OCI-LY1 (cell line): ENCODE measurements at regions not wholly inside any gene's neighbourhood (a gene's known extent, or its start where the extent isn't known, plus 50 kb on each side); places are given as distances from the start of the nearest gene placed in this dataset.

Experiments used
- H2AFZ ChIP-seq: fragments of 200-600 bp; sonication (generic), shearing (Covaris generic); 2 replicates; pipeline ENCODE4 v1.6.0; 2014; ENCODE audit warnings: antibody characterized with exemption, mild to moderate bottlenecking, low read length
- H3F3A ChIP-seq: fragments of 200-600 bp; sonication (generic), shearing (Covaris generic); 2 replicates; pipeline ENCODE4 v1.6.0; 2014; ENCODE audit warnings: mild to moderate bottlenecking, antibody characterized with exemption, low read length, moderate library complexity; ENCODE audit not compliant: insufficient read depth
- H3K27ac ChIP-seq: fragments of 200-600 bp; sonication (generic); 2 replicates; pipeline ENCODE4 v1.5.1; 2014; ENCODE audit warnings: low read length, mixed run types, mild to moderate bottlenecking, low read depth; ENCODE audit not compliant: poor library complexity, severe bottlenecking
- H3K27me3 ChIP-seq: fragments of 200-600 bp; sonication (generic); 2 replicates; pipeline ENCODE4 v1.6.0; 2014; ENCODE audit warnings: antibody characterized with exemption, mild to moderate bottlenecking, low read length, moderate library complexity; ENCODE audit not compliant: insufficient read depth
- H3K36me3 ChIP-seq: fragments of 200-600 bp; sonication (generic); 2 replicates; pipeline ENCODE4 v1.6.1; 2014; ENCODE audit warnings: mild to moderate bottlenecking, antibody characterized with exemption, low read length, moderate library complexity, mixed read lengths; ENCODE audit not compliant: insufficient read depth
- H3K4me1 ChIP-seq: fragments of 200-600 bp; sonication (generic); 2 replicates; pipeline ENCODE4 v1.5.1; 2014; ENCODE audit warnings: mild to moderate bottlenecking, low read length, moderate library complexity; ENCODE audit not compliant: insufficient read depth, severe bottlenecking
- H3K4me2 ChIP-seq: fragments of 200-600 bp; sonication (generic), shearing (Covaris generic); 2 replicates; pipeline ENCODE4 v1.6.1; 2014; ENCODE audit warnings: low read length
- H3K4me3 ChIP-seq: fragments of 200-600 bp; sonication (generic); 2 replicates; pipeline ENCODE4 v1.5.1; 2014; ENCODE audit warnings: low read length, low read depth, mild to moderate bottlenecking, mixed read lengths; ENCODE audit not compliant: poor library complexity, severe bottlenecking
- H3K79me2 ChIP-seq: fragments of 200-600 bp; shearing (Covaris generic); 2 replicates; pipeline ENCODE4 v1.6.1; 2016; ENCODE audit warnings: mixed run types, low read length, mixed read lengths; ENCODE audit not compliant: insufficient read depth
- H3K9ac ChIP-seq: fragments of 200-600 bp; sonication (generic), shearing (Covaris generic); 2 replicates; pipeline ENCODE4 v1.6.1; 2014; ENCODE audit warnings: mild to moderate bottlenecking, low read length, mixed read lengths
- H3K9me2 ChIP-seq: fragments of 200-600 bp; sonication (generic), shearing (Covaris generic); 2 replicates; pipeline ENCODE4 v1.6.1; 2014; ENCODE audit warnings: low read depth, mild to moderate bottlenecking, low read length, mixed read lengths
- H3K9me3 ChIP-seq: fragments of 200-600 bp; shearing (Covaris generic); 2 replicates; pipeline ENCODE4 v1.6.1; 2014; ENCODE audit warnings: low read length, mixed read lengths
- H4K20me1 ChIP-seq: fragments of 200-600 bp; sonication (generic), shearing (Covaris generic); 2 replicates; pipeline ENCODE4 v1.6.0; 2016; ENCODE audit warnings: mild to moderate bottlenecking, low read length; ENCODE audit not compliant: insufficient read depth
- EZH2 ChIP-seq: fragments of 200-600 bp; sonication (generic), shearing (Covaris generic); IDR thresholded peaks from 2 replicates; pipeline ENCODE4 v1.8.0; 2017; ENCODE audit warnings: borderline replicate concordance, mixed run types, mild to moderate bottlenecking, antibody characterized with exemption, low read length, moderate library complexity, mixed read lengths
- TF ChIP-seq, protein P1 (sequence below): fragments of 200-600 bp; sonication (generic), shearing (Covaris generic); IDR thresholded peaks from 2 replicates; pipeline ENCODE4 v1.5.1; 2017; ENCODE audit warnings: mild to moderate bottlenecking, antibody characterized with exemption, low read length, moderate library complexity, mixed read lengths

DNA sequence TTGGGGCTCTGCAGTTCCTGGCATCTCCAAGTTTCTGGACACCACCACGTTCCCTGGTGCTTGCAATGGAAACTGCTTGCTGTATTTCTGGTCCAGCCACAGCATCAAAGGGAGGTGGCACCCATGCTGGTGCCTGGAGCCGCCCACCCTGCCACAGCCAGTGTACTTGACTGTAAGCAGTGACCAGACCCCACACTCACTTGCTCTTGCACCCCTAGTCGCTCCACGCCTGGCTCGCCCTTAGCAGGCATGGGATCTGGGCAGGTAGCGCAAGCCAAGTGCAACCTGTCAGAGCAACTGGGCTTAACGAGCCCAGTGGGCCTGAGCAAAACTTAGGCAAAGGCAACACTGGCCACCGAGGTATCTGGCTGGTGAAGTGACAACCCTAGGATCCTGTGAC is 648.2 kb upstream of the PCDH9 start:
- Histone ChIP-seq H3K4me2 (no peak overlapping the region), H3K9me2 (no peaks in the 10 kb centered on the region), H4K20me1 (no peaks in the 10 kb centered on the region), H3K9me3 (no peaks in the 10 kb centered on the region), H3F3A (no peaks in the 10 kb centered on the region), H3K4me1 (no peaks in the 10 kb centered on the region), H3K4me3 (no peak overlapping the region), H3K79me2 (no peaks in the 10 kb centered on the region), H2AFZ (no peak overlapping the region), H3K36me3 (no peaks in the 10 kb centered on the region), H3K9ac (no peak overlapping the region), H3K27me3 (no peaks in the 10 kb centered on the region), H3K27ac (no peak overlapping the region)
- TF ChIP-seq EZH2: no peak
- TF ChIP-seq, protein P1, sequence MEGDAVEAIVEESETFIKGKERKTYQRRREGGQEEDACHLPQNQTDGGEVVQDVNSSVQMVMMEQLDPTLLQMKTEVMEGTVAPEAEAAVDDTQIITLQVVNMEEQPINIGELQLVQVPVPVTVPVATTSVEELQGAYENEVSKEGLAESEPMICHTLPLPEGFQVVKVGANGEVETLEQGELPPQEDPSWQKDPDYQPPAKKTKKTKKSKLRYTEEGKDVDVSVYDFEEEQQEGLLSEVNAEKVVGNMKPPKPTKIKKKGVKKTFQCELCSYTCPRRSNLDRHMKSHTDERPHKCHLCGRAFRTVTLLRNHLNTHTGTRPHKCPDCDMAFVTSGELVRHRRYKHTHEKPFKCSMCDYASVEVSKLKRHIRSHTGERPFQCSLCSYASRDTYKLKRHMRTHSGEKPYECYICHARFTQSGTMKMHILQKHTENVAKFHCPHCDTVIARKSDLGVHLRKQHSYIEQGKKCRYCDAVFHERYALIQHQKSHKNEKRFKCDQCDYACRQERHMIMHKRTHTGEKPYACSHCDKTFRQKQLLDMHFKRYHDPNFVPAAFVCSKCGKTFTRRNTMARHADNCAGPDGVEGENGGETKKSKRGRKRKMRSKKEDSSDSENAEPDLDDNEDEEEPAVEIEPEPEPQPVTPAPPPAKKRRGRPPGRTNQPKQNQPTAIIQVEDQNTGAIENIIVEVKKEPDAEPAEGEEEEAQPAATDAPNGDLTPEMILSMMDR: no peak

DNA sequence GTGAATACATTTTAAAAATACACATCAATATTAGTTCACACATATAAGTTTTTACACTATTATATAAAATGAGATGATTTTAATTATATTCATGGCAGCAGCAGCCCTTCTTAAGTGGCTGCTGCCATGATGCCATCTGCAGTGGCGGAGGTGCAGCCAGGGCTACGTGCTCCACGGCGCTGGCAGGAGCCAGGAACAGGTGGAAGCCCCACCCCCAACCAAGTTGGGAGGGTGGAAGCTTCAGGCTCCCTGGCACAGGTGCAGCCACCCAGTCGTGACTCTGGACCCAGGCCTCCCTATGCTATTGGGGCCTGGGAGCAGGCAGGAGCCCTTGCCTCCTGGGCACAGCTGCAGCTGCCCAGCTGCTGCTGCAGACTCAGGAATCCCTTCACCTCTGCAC is 646.9 kb upstream of the PCDH9 start:
- Histone ChIP-seq H3K4me2 (no peak overlapping the region), H3K79me2 (no peaks in the 10 kb centered on the region), H3K4me3 (no peak overlapping the region), H4K20me1 (no peaks in the 10 kb centered on the region), H3K4me1 (no peaks in the 10 kb centered on the region), H3K9me2 (no peaks in the 10 kb centered on the region), H3K27me3 (no peaks in the 10 kb centered on the region), H3K36me3 (no peaks in the 10 kb centered on the region), H3K27ac (no peak overlapping the region), H2AFZ (no peak overlapping the region), H3K9ac (no peak overlapping the region), H3K9me3 (no peaks in the 10 kb centered on the region), H3F3A (no peaks in the 10 kb centered on the region)
- TF ChIP-seq EZH2: no peak
- TF ChIP-seq, protein P1: no peak

DNA sequence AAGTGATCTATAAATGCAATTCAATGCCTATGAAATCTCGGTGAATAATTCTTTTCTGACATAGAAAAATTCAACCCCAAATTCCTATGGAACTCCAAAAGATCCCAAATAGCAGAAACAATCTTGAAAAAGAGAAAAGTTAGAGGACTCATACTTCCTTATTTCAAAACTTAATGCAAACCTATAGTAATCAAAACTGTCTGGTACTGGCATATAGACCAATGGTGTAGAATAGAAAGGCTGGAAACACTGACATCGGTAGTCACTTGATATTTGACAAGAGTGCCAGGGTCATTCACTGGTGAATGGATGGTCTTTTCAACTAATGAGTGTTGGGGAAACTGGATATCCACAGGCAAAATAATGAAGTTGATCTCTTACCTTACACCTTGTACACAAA is 637.1 kb upstream of the PCDH9 start:
- Histone ChIP-seq H3K79me2 (no peaks in the 10 kb centered on the region), H4K20me1 (no peaks in the 10 kb centered on the region), H2AFZ (no peak overlapping the region), H3K4me3 (no peak overlapping the region), H3K36me3 (no peaks in the 10 kb centered on the region), H3K9me2 (peaks cover 3% of the 10 kb centered on the region; the same call in 1 of the 2 replicates), H3K27ac (no peak overlapping the region), H3K4me2 (no peak overlapping the region), H3K9ac (no peak overlapping the region), H3F3A (no peaks in the 10 kb centered on the region), H3K27me3 (no peaks in the 10 kb centered on the region), H3K4me1 (no peaks in the 10 kb centered on the region), H3K9me3 (peaks cover 9% of the 10 kb centered on the region; the same call in 1 of the 2 replicates)
- TF ChIP-seq, protein P1: no peak
- no peak for TF ChIP-seq EZH2
